HG03432 (cell line): ENCODE measurements at regions not wholly inside any gene's neighbourhood (a gene's known extent, or its start where the extent isn't known, plus 50 kb on each side); places are given as distances from the start of the nearest gene placed in this dataset.

ENCODE experiments used
- ATAC-seq: cut with Tn5 transposase; IDR thresholded peaks from one replicate; pipeline ENCODE4 v1.9.1; 2021; ENCODE audit warnings: mild to moderate bottlenecking, moderate library complexity; ENCODE audit not compliant: unreplicated experiment

- ATAC-seq = no peak
These were observed 257.6 kb upstream of the STT3B start for GRCh38 chr3:31275038-31275572.

DNA sequence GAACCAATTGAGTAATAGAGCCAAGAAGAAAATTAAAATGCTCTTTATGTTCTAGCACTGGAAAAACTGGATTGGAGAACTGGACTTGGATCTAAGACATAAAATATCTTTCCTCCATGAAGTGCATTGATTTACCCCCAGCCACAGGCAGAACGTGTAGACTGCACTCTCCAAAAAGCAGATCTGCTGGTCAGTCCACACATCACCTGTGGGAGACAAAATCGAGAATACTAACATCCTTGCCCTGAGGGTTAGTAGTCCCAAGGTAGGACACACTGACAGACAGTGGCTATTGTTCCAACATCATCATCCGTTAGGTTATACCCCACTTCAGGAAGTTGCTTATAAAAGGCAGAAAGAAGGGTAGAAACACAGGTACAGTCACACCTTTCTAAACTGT, 257.1 kb upstream of the STT3B start:
- ATAC-seq = no peak

GRCh38 chr3:31277582-31277981, 255.1 kb upstream of the STT3B start:
- no peak for ATAC-seq

DNA sequence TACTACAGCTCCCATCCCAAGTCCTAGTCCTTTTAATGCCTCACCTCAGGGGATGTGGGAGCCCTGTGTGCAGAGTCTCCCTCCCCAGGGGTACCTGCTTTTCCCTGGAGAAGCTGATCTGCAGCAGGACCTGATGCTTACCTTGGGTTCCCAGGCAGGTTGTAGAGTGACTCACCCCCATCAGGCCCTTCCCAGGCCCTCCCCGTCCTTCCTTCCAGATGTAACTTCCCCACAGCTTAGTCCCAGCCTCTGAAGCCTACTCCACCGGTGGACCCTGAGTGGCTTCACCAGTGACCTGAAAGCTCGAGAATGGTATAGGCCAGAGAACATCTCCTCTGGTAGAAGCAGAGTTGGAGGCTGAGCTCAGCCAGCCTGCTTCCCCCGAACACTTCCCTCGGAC, 254.2 kb upstream of the STT3B start:
- no peak for ATAC-seq

GRCh38 chr3:31284776-31285175, 247.9 kb upstream of the STT3B start:
- ATAC-seq = no peak

GRCh38 chr3:31285833-31286486, 246.8 kb upstream of the STT3B start:
- no peak for ATAC-seq

- no peak for ATAC-seq
These were observed 244.5 kb upstream of the STT3B start for GRCh38 chr3:31288224-31288623.

- ATAC-seq = no peak
These were observed 244.1 kb upstream of the STT3B start for GRCh38 chr3:31288641-31289100.

DNA sequence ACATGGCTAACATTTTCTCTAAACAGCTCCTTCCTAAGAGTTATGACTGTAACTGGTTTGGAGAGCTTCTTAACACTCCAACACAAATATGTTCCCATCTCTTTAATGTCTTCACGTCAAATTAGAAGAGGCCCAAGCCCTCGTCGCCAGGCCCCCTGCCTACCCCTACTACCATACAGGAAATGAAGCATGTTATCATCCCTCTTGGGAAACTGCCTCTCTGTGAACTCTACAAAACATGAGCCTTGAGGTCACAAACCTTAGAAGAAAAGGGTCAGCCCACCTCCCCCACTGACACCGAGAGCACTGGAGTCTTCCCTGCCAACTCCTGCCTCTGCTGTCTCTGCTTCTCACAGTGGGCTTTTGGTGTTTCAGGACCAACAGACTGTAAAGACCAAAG, 243.1 kb upstream of the STT3B start:
- no peak for ATAC-seq

DNA sequence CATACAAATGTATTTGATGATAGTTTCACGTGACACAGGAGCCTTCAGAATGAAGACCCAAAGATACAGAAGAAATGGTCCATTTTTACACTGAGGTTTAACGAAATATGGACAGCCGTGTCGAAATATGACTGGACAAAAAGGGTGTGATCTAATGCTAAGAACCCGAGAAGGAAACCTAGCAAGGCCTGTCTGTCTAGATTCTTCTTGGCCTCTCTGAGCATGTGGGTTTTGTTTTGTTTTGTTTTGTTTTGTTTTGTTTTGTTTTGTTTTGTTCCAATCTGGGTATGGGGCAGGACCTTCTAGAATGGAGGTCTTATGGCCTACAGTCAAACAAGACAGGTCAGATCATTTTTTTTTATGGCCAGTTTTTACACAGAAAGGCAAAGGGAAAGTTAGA, 242.7 kb upstream of the STT3B start:
- no peak for ATAC-seq

GRCh38 chr3:31291818-31292217, 240.9 kb upstream of the STT3B start:
- ATAC-seq = no peak

- ATAC-seq = no peak
These were observed 238.1 kb upstream of the STT3B start for GRCh38 chr3:31294430-31295149.

- no peak for ATAC-seq
These were observed 237.5 kb upstream of the STT3B start for GRCh38 chr3:31295150-31295765.

GRCh38 chr3:31297726-31298298, 234.9 kb upstream of the STT3B start:
- ATAC-seq = no peak

DNA sequence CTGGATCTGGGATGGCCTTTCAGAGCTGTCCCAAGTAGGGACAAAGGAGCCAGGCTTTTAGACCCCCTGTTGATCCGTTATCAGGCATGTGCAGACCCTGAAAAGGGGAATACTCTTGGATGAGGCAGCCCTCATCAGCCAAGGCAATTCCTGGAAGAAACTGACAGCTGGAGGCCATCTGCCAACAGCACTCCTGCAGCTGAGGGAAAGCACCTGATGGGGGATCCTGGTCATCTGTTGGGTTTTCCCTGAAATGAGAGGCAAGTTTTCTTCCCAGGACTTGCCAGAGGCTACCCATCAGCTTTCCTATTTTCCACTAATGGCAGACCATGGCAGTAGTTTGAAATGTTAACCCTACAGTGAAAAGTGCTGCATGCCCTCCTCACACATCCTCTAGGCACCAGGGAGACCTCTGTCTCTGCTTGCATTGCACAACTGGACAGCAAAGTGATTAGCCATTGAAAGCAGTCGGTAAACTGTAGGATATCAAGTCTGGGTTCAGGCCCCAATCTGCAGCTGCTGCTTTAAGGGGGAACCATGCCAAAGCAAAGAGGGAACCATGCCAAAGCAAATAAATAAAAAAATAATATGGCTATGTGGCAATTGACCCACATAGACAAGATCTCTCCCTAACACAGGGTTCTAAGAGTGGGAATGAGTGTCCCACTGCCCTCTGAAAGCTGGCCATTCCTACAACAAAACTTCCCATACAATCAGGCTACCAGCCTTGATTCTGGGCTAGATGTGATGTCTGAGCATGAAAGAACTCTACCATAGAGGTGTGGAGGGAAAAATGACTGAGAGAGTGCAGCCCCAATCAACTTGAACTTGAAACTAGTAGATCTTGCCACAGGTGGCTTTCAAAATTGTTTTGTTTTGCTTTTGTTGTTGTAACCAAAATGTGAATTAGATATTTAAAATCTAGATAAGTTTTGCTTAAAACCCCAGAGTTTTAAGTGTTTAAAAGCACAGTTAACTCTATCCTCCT, 232.0 kb upstream of the STT3B start:
- no peak for ATAC-seq

GRCh38 chr3:31302343-31302742, 230.4 kb upstream of the STT3B start:
- no peak for ATAC-seq

- ATAC-seq = no peak
These were observed 227.4 kb upstream of the STT3B start for GRCh38 chr3:31305340-31305739.

GRCh38 chr3:31307131-31307785, 225.5 kb upstream of the STT3B start:
- no peak for ATAC-seq

DNA sequence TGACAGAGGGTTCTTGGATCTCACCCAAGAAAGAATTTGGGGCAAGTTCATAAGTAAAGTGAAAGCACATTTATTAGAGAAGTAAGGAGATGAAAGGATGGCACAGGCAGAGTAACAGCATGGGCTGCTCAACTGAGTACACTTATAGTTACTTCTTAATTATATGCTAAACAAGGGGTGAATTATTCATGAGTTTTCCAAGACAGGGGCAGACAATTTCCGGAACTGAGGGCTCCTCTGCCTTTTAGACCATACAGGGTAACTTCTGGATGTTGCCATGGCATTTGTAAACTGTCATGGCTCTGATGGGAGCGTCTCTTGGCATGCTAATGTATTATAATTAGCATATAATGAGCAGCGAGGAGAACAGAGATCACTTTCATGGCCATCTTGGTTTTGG, 221.2 kb upstream of the STT3B start:
- no peak for ATAC-seq

DNA sequence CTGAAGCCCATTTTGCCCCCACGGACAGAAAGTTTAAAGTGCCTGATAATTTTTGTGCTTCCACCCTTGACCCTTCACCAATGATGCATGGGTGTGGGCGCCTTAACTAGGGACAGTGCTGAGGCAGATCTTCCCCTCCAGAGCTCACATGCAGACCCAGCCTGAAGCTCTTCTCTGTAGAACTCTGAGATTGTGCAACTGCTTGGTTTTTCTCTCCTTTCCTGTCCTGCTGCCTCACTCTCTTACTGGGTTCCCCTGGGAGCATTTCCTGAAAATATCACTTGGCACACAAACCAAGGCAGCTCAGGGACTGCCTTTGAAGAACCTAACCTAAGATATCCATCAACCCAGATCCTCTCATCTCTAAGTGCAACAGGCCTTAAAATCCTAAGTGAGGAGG, 220.3 kb upstream of the STT3B start:
- ATAC-seq = no peak
